NCI-H2171 (cell line): ENCODE measurements at regions not wholly inside any gene's neighbourhood (a gene's known extent, or its start where the extent isn't known, plus 50 kb on each side); places are given as distances from the start of the nearest gene placed in this dataset.

Source experiments
- DNase-seq: peaks from one replicate; lab custom pipeline; 2025; lab: John Stamatoyannopoulos, UW

GRCh38 chr2:222146488-222146887 is 152.3 kb downstream of the PAX3 start:
- DNase-seq, result no peak

- DNase-seq, result peak; percentile 1
Observed at GRCh38 chr2:222142027-222142426, 156.8 kb downstream of the PAX3 start.

GRCh38 chr2:222136106-222136630 is 162.6 kb downstream of the PAX3 start:
- DNase-seq, result no peak

- DNase-seq, result no peak
Observed at GRCh38 chr2:222134654-222135053, 164.1 kb downstream of the PAX3 start.

- DNase-seq, result no peak
Observed at GRCh38 chr2:222133897-222134296, 164.9 kb downstream of the PAX3 start.

- no peak for DNase-seq
Observed at GRCh38 chr2:222130855-222131254, 167.9 kb downstream of the PAX3 start.

- no peak for DNase-seq
Observed at GRCh38 chr2:222127660-222128059, 171.1 kb downstream of the PAX3 start.

- no peak for DNase-seq
Observed at GRCh38 chr2:222120933-222121332, 177.9 kb downstream of the PAX3 start.

GRCh38 chr2:222115296-222115695 is 183.5 kb downstream of the PAX3 start:
- DNase-seq, result no peak

- DNase-seq, result no peak
Observed at GRCh38 chr2:222108957-222109585, 189.7 kb downstream of the PAX3 start.

- DNase-seq, result no peak
Observed at GRCh38 chr2:222108497-222108896, 190.3 kb downstream of the PAX3 start.

GRCh38 chr2:222105046-222105445 is 193.8 kb downstream of the PAX3 start:
- DNase-seq, result no peak

- DNase-seq, result no peak
Observed at GRCh38 chr2:222102575-222103349, 196.0 kb downstream of the PAX3 start.

- no peak for DNase-seq
Observed at GRCh38 chr2:222100704-222101699, 197.8 kb downstream of the PAX3 start.

GRCh38 chr2:222088561-222088960 is 210.2 kb downstream of the PAX3 start:
- DNase-seq, result no peak

- DNase-seq, result no peak
Observed at GRCh38 chr2:222087998-222088397, 210.8 kb downstream of the PAX3 start.

GRCh38 chr2:222082201-222082600 is 216.6 kb downstream of the PAX3 start:
- no peak for DNase-seq

- no peak for DNase-seq
Observed at GRCh38 chr2:222080141-222080540, 218.7 kb downstream of the PAX3 start.

- no peak for DNase-seq
Observed at GRCh38 chr2:222076973-222077690, 221.7 kb downstream of the PAX3 start.

GRCh38 chr2:222074674-222075073 is 224.1 kb downstream of the PAX3 start:
- no peak for DNase-seq

- DNase-seq, result no peak
Observed at GRCh38 chr2:222071911-222072310, 226.9 kb downstream of the PAX3 start.

- no peak for DNase-seq
Observed at GRCh38 chr2:222064286-222064685, 234.5 kb downstream of the PAX3 start.
